ENCODE measurements at regions not wholly inside any gene's neighbourhood (a gene's known extent, or its start where the extent isn't known, plus 50 kb on each side); places are given as distances from the start of the nearest gene placed in this dataset.
A peak's percentile ranks its signal among the peaks of the same experiment; 100 is the strongest.

DNA sequence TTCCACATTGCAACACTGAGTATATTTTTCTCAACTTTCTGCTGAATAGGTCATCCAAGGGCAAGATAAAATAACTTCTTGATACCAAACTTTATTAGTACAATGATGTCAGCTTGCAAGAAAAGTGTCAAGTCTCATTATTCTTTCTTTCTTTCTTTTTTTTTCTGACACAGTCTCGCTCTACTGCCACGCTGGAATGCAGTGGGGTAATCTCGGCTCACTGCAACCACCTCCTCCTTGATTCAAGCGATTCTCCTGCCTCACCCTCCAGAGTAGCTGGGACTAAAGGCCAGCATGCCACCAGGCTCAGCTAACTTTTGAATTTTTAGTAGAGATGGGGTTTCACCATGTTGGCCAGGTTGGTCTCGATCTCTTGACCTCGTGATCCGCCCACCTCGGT, 523.4 kb downstream of the FSCB start:
- DNase-seq = no peak

DNA sequence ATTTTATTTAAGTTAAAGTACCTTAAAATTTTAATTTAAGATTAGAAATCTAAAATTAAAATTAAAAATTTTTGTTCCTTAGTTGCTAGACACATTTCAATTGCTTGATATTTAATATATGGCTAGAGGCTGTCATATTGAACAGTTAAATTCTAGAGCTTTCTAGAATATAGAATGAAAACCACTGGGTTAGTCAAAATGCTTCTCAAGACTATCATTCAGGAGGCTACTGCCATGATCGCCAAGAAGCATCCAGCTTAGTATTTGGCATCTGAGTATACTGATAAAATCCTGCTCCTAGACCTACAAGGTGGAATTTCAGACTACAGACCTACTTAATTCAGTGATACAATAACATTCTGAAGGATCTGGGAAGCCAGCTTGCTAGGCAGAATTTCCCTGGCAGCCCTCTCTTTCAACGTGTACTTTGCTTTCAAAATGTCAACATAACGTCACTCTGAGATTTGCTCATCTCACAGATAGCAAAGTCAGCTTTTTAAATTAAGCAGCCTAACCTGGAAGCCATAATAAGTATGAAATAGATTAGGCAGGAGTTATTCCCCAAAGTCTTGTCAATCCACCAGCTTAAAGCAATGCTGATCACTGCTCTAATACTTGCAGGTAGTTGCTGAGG, 525.8 kb downstream of the FSCB start:
- DNase-seq = no peak

DNA sequence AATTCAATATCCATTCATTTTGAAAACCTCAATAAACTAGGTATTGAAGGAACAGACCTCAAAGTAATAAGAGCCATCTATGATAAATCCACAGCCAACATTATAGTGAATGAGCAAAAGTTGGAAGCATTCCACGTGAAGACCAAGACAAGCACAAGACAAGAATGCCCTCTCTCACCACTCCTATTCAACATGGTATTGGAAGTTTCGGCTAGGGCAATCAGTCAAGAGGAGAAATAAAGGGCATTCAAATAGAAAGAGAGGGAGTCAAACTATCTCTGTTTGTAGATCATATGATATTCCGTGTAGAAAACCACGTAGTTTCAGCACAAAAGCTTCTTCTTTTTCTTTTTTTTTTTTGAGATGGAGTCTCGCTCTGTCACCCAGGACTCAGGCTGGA, 550.3 kb downstream of the FSCB start:
- DNase-seq = no peak

DNA sequence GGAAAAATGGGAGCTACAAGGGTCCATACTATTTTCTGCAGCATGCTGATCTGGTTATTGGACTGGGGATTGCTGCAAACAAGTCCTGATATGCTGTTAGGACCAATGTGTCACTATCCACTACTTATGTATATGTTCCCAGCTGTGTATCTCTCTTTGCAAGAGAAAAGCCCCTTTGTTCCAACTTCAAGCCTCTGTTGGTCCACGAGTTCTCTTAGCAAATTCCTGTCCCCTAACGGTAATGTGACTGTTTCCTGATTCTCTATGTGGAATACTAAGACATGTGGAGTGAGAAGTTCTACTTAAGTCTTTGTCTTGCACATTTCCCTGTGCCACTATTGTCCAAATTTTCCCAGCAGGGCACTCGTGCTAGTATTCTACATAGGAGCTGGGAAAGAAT, 557.7 kb downstream of the FSCB start:
- DNase-seq = no peak

DNA sequence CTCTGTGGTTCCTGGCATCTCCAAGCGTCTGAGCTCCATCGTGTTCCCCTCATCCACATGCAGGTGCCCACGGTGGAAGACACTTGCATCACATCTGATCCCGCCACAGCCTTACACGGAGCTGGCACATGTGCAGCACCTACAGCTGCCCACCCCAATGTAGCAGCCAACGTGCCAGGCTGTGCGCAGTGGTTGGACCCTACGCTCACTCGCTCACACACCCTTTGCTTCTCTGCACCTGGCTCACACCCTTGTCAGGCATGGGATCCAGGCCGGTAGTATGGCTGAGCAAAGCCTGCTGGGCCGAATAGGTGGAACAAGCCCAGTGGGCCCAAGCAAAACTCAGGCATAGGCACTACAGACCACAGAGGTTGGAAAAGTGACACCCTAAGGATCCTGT, 567.2 kb downstream of the FSCB start:
- no peak for DNase-seq

DNA sequence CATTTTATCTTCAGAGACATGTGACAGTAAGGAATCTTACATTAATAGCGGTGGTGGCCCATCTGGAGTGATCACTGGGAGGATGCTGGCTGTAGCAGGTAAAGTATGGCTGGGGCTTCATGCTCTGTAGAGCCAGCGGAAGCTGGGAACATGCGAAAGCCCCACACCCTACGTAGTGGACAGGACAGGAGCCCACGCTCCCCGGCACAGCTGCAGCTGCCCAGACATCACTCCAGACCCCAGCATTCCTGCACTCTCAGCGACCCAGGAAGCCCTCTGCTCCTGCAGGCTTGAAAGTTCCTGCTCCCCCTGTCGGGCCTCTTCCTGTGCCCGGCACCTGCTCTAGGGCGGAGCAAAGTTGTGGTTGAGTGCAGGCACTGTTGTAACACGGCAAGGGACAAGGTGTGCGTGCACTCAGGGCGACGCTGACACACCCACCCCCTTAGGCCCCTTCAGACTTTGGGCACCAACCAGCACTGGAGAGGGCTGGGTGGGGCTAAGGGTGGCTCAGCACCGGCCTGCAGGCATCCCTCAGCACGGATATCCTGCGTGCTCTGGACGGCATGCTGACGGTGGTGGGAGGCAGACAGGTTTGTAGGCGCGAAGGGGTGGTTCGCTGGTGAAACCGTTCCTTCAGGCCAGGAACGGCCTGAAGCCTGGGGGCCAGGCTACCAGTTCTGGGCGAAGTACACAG, 568.3 kb downstream of the FSCB start:
- no peak for DNase-seq

DNA sequence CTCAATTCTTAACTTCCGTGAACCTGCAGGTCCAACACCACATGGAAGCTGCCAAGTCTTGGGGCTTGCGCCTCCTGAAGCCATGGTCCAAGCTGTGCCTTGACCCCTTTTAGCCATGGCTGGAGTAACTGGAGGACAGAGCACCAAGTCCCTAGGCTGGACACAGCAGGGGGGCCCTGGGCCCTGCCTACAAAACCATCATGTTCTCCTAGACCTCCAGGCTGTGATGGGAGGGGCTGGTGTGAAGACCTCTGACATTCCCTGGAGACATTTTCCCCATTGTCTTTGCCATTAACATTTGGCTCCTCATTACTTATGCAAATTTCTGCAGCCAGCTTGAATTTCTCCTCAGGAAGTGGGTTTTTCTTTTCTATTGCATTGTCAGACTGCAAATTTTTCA, 570.1 kb downstream of the FSCB start:
- no peak for DNase-seq

DNA sequence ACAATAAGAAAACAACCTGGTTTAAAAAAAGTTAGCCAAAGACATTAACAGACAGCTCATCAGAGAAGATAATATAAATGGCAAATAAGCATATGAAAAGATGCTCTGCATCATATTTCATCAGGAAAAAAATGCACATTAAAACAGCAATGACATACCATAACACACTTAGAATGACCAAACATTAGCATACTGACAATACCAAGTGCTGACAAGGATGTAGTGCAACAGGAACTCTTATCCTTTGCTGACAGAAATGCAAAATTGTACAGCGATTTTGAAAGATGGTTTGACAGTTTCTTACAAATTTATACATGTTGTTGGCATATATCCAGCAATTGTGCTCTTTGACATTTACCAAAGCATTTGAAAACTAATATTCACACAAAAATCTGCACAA, 573.0 kb downstream of the FSCB start:
- no peak for DNase-seq

DNA sequence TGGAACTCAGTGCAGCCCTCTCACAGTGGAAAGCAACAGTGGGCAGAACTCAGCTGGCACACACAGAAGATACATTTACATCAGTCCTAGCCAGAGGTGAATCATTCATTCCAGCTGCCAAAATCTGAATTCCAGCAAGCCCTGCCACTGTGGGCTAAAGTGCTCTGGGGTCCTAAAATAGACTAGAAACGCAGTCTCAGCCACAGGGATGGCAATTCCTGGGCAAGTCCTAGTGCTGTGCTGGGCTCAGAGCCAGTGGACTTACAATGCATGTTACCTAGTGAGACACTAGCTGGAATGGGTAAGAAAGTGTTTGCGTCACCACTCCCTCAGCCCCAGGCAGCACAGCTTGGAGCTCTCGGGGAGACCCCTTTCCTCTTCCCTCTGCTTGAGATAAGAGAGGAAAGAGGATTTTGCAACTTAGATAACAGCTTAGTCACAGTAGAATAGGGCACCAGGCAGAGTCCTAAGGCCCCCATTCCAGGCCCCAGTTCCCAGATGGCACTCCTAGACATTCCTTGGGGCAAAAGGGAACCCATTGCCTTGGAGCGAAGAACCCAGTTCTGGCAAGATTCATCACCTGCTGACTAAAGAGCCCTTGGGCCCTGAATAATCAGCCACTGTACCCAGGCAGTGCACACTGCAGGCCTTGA, 592.9 kb downstream of the FSCB start:
- no peak for DNase-seq

DNA sequence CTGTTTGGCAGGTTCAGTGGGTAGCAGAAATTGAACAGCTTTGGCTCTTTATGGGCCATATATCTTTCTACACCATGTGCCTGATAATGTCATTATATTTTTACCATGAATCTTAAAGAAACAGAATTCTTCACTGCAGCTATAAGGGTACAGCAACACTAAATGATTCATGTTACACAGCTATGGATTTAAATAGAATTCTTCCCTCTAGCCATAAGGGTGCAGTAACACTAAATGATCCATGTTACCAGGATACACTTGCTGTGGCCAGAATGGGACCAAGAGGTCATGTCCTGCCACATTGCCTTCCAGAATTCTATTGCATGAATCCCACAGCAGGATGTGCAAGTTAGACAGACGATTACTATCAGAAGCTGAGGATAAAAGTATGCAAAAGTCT, 603.9 kb downstream of the FSCB start:
- DNase-seq = no peak

DNA sequence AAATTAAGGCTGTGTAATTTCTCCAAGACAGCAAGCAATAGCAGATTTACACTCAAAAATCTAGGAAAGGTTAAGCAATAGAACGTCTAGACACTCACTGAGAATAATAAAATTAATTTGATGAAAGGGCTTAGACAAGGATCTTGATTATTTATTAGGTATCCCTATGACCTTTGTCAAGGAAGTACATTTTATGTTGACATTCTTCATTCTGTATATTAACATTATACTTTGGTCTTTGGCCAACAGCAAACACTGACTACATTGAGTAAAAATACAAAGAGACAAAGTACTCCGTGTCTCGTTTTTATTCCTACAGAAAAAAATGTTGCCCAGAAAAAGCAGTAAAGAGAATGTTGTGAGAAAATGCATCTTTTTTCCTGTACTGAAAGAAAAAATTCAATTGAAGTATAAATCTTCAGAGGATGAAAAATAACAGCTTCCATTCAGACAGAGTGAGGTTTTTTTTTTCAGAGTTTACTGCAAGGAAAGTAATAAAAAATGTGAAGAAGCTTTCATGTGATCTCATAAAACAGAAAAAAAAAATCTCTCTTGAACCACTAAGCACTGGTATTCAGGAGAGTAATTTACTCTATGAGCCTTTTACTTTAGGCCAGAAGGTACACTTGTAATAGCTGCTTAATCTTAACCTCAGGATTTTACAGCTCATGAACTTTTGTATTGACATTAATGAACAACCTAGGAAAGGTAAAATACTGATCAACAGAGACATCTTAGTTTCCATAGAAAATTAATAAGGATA, 605.0 kb downstream of the FSCB start:
- no peak for DNase-seq

DNA sequence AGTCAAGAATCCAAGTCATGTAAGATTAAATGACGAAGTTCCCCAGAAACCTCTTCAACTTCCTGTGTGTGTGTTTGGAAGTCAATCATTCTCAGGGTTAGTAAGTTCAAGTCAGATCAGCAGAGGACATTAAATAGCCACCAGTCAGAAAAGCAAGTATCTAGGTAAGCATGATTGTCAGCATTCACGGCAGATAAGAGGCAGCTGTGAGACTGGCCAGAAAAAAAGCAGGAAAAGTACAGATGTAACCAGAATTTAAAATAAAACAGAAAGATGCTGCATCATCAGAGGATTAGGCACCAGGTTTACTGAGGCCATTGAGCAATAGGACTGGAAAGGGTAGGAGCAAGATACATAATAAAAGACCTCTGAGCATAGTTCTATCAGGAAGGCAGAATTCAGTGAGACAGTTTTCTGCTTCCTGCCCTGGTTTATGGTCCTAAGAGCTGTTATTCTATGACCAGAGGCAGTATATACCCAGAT, 606.9 kb downstream of the FSCB start:
- DNase-seq = peak in 1 of 2 experiments; percentile 18

DNA sequence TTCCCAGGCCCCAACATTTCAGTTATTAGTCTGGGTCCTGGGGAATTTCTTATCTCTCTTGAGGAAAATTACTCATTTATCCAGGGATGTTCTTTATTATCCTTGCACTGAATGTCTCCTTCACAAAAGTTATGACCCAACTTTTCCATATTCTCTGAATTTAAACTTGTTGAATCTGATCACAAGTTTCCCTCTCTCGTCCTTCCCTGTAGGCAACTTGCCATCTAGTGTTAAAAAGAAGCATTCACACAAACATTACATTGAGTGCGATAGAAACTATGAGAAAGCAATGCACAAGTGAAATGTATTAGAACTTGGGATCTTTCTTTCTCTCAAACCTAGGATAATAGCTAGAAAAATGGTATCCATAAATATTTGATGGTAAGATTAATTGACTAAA, 608.4 kb downstream of the FSCB start:
- peak in 1 of 2 experiments; percentile 6 for DNase-seq

DNA sequence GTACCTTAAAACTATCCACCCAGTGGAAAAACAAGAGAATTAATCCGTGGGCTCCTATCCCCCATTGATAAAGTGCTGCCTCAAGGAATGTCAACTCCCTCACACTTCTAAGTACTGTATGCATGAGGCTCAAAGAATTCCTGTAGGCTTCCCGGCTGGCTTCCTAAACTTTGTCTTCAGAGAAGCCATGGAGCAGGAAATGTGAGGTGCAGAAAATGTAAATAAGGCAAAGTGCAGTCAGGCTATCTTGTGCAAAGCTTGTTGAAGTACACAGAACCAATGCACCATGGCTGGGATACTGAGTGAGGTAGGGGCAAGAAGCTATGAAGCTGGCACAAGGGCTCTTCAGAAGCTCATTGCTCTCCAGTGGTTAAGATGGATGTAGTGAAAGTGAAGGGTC, 611.0 kb downstream of the FSCB start:
- DNase-seq = no peak

DNA sequence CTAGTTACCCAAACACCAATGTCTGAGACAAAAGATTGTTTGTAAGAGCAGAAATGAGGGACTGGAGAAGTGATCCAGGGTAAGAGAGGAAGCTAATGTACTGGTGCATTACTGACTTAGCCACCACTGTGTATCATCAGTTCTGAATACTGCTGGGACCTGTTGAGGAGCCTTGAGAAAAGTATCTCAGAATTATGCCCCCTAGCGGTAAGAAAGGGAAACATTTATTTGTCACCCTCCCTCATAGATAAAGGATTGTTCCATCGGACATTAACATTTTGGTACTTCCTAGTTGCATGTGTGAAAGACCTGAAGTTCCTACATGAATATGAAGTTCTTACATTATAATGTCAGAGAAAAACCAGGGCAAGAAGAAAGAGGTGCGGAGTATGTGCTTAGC, 612.5 kb downstream of the FSCB start:
- no peak for DNase-seq

DNA sequence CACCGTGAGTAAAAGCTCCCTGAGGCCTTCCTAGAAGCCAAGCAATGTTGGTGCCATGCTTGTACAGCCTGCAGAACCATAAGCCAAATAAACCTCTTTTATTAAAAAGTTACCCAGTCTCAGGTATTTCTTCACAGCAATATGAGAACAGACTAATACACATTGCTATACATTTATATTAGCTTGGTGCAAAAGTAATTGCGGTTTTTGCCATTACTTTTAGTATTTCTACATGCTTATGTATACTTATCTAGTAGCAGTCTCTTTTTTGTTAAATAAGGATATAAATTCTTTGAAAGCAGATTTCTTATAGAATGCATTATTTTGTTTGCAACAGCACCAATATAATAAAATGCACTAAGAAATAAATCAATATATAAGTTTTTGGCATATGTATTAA, 619.6 kb downstream of the FSCB start:
- DNase-seq = no peak

DNA sequence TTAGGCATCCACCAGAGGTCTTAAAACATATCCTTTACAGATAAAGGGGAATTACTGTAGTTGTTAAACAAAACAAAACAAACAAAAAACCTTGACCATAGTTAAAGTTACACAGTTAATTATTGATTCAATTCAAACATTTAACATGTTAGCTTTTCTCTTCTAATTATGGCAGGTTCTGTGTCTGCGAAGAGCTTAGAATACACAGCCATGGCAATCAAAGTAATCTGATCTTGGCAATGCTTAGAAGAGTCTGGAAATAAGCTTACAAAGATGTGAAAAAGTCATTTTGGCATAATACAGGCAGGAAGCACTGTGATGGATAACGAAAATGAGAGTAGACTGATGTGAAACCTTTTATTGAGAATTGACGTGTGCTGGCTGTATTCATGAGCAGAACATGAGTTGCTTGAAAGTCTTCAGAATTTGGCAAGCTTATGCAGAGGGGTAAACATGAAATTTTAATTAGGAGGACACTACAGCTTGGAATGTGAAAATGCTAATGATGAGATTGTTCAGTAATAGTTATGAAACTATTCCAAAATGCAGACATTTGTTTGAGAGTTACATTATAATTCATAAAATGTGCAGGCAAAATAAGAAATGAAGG, 629.6 kb downstream of the FSCB start:
- peak; percentile 11 to 78 for DNase-seq

DNA sequence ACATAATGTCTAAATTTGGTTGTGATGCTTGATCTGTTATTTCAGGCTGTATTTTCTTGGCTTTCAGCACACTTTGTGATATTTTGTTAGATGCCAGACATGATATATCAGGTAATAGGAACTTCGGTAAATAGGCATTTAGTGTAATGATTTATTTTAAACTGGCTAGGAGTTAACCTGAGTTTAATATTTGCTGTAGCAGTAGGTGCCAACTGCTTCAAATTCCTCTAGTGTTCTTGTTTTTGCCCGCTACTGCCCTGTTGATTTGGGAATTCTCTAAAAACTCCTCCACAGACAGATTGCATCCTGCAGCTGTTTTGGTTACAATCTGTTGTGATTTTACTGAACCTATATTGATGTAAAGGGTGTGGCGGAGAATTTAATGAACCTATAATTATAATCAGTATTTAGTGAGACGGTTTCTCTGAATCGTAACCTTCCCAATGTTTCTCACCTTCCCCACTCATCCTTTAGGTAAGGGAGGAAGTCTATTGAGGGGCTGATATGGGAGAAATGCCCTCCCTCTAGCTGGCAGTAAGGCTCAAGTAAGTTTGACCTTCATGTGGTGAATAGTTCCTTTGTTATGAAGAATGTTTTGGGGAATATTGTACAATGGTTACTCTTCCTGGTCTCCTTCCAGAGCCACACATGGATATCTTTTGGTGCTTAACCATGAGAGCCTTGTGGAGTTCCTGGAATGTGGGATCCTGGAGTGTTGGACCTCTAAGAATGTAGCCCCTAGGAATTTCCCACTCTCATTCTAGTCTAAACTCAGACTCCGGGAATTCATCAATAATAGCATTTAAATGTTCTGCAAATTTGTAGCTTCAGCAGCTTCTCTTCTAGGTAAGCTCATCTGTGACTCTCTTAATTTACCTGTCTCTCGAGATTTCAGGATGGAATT, 634.1 kb downstream of the FSCB start:
- DNase-seq = no peak

DNA sequence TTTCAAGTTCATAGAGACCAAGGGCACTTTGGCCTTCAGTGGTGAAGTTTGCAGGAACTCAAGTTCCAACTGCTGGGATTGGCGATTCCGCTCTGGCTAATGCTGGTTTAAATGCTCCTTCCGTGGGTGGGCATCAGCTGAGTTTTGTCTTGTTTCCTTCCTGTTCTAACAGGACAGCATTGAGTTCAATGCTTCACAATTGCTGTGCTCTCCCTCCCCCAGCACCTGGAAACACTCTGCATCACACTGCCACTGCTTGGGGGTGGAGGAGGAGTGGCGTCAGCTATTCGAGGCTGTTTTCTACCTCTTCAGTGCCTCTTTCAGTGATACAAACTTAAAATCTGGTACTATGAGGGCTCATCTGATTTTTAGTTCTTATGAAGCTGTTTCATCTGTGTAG, 634.9 kb downstream of the FSCB start:
- no peak for DNase-seq

DNA sequence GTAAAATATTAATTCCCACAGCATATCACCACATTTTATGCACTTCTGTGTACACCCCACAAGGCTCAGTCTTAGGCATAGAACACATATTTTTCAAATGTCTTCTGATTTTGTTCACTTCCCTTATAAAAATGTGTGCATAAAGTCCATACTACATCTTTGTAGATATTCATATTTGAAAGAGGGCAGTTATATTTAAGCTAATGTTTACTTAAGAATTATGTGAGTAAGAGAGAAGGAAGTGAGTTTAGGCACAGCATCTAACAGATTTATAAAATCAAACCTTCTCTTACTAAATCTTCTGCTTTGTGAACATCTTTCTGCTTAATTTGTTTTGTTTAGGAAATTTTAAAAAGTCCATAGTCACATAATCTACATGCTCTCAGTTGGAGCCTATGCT, 648.1 kb downstream of the FSCB start:
- no peak for DNase-seq

DNA sequence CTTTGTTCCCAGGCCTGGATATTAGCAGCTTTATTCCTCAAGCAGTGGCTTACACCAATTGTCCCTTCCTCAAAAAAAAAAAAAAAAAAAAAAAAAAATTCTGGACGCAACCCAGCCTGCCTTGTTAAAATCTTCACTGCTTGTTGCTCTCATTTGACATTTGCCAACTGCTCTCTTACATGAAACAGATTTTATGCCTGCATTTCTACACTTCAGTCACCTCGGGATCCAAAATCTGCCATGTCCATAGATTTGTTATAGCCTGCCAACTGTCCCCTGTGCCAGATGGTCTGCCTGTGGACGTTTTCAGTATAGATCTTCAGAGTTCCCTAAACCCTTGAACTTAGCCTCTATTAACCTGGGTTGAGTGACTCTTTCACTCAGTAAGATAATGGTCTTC, 651.5 kb downstream of the FSCB start:
- no peak for DNase-seq

DNA sequence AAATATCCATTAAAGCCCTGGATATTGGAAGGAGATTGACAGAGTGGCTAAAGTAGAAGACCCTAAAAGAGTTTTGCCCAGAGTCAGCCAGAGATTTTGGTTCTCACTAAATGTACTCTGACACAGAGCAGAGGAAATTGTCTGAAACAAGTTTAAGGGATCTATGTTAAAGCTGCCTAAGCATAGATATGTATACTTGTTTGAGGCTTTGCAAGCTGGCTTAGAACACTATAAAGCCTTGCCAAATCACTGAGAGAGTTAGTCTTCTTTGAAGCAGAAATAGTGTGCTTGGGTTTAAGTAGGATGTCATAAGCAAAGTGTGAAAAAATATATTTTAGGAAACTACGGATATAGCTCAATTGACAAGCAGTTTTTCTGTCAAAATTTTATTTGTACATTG, 653.5 kb downstream of the FSCB start:
- no peak for DNase-seq
